Cortex of kidney (tissue), 1 donor: ENCODE measurements at regions not wholly inside any gene's neighbourhood (a gene's known extent, or its start where the extent isn't known, plus 50 kb on each side); places are given as distances from the start of the nearest gene placed in this dataset.

ENCODE experiments used
- DNase-seq: peaks from one replicate; lab custom pipeline; 2025; lab: John Stamatoyannopoulos, UW

- DNase-seq = no peak
Observed at GRCh38 chrX:110432091-110432905, 73.7 kb downstream of the RTL9 start.

- peak; percentile 4 for DNase-seq
Observed at GRCh38 chrX:110432906-110433215, 74.2 kb downstream of the RTL9 start.

GRCh38 chrX:110435196-110435595 is 76.5 kb downstream of the RTL9 start:
- DNase-seq = no peak

GRCh38 chrX:110436523-110436922 is 77.9 kb downstream of the RTL9 start:
- no peak for DNase-seq

- no peak for DNase-seq
Observed at GRCh38 chrX:110437686-110438085, 79.0 kb downstream of the RTL9 start.

GRCh38 chrX:110440016-110440805 is 81.6 kb downstream of the RTL9 start:
- DNase-seq = no peak

- DNase-seq = no peak
Observed at GRCh38 chrX:110442635-110443034, 84.0 kb downstream of the RTL9 start.

- no peak for DNase-seq
Observed at GRCh38 chrX:110444996-110445395, 86.3 kb downstream of the RTL9 start.

GRCh38 chrX:110448459-110448858 is 89.8 kb downstream of the RTL9 start:
- no peak for DNase-seq

- no peak for DNase-seq
Observed at GRCh38 chrX:110449312-110449711, 90.7 kb downstream of the RTL9 start.

- DNase-seq = no peak
Observed at GRCh38 chrX:110450050-110450449, 91.4 kb downstream of the RTL9 start.

- no peak for DNase-seq
Observed at GRCh38 chrX:110454336-110454735, 95.7 kb downstream of the RTL9 start.

GRCh38 chrX:110462957-110463356 is 104.3 kb downstream of the RTL9 start:
- DNase-seq = no peak

GRCh38 chrX:110466790-110467189 is 108.1 kb downstream of the RTL9 start:
- DNase-seq = no peak

GRCh38 chrX:110472265-110472664 is 113.6 kb downstream of the RTL9 start:
- DNase-seq = no peak

GRCh38 chrX:110477593-110478228 is 119.1 kb downstream of the RTL9 start:
- DNase-seq = no peak

GRCh38 chrX:110491846-110492620 is 133.4 kb downstream of the RTL9 start:
- DNase-seq = no peak

GRCh38 chrX:110504947-110505346 is 146.3 kb downstream of the RTL9 start:
- DNase-seq = no peak

- no peak for DNase-seq
Observed at GRCh38 chrX:110509755-110510532, 151.3 kb downstream of the RTL9 start.

- DNase-seq = no peak
Observed at GRCh38 chrX:110511238-110511637, 152.6 kb downstream of the RTL9 start.

GRCh38 chrX:110512341-110512740 is 153.7 kb downstream of the RTL9 start:
- DNase-seq = no peak
